ENCODE measurements at regions not wholly inside any gene's neighbourhood (a gene's known extent, or its start where the extent isn't known, plus 50 kb on each side); places are given as distances from the start of the nearest gene placed in this dataset.

DNA sequence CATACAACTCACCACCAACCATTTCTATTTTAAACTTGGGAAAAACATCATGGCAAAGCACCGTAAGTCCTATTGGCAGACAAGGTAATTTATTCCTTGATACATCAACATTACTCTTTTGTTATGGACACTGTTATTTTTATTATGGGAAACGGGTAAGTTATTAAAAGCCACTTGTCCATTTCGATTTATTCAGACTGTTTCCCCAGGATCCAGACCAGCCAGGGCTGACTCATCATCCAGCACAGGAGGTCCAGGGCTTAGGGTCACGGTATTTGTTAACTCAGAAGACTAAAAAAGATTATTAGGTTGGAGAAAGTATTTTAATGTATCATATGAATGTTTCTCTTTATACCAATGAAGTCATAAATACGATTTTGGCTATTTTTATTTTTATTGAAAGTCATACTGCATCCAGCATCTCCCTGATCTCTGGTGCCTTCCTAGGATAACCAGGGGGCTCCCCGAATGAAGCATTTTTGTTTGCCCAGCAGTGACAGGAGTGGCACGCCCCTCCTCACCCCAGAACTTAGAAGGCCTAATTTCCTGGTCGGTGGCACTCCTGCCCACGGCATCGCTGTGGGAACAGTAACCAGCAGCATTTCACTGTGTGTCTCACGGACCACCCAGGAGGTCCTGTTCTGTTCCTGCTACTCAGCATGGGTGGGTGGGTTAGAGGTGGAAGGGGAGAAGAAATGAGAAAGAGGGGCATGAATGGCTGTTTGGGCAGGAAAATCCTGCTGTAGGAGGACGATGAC, 446.1 kb downstream of the EIPR1 start:
- H3K4me3 ChIP-seq: no peak overlapping the region
- no peaks in the 10 kb centered on the region for H3K36me3 ChIP-seq
- TF ChIP-seq, protein P1, sequence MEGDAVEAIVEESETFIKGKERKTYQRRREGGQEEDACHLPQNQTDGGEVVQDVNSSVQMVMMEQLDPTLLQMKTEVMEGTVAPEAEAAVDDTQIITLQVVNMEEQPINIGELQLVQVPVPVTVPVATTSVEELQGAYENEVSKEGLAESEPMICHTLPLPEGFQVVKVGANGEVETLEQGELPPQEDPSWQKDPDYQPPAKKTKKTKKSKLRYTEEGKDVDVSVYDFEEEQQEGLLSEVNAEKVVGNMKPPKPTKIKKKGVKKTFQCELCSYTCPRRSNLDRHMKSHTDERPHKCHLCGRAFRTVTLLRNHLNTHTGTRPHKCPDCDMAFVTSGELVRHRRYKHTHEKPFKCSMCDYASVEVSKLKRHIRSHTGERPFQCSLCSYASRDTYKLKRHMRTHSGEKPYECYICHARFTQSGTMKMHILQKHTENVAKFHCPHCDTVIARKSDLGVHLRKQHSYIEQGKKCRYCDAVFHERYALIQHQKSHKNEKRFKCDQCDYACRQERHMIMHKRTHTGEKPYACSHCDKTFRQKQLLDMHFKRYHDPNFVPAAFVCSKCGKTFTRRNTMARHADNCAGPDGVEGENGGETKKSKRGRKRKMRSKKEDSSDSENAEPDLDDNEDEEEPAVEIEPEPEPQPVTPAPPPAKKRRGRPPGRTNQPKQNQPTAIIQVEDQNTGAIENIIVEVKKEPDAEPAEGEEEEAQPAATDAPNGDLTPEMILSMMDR (IDR thresholded peaks at IDR 0.05): no peak
- TF ChIP-seq EP300 (IDR thresholded peaks at IDR 0.05) (no peak), POLR2A (IDR thresholded peaks at IDR 0.05) (no peak)
- H3K9me3 ChIP-seq: no peaks in the 10 kb centered on the region
- H3K27ac ChIP-seq: no peak overlapping the region
- intact Hi-C loops (cut with DNase I): no loop called here
- no peak for DNase-seq
- no peaks in the 10 kb centered on the region for H3K4me1 ChIP-seq (ENCODE audit: insufficient read depth)
- WGBS, 3 donors: 75 to 80% (median 76%) methylated on average over 12 of the region's 12 CpGs
- no peaks in the 10 kb centered on the region for H3K27me3 ChIP-seq

DNA sequence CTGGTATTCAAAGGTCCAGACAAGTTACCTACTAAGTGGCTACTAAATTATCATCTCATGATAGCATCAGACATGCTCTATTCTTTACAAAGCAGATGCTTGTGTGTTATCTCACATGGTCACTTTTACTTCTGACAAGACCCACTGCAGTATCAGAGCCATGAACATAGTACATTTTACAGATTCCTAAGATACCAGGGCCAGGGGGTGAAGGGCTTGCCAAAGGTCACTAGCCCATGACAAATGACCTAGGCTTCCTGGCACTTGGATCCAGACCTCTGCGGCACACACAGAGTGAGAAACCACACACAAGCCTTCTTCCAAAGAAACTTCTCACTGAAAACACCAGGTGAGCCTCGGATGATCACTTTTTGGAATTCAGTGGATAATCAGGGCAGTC, 446.8 kb downstream of the EIPR1 start:
- no peaks in the 10 kb centered on the region for H3K36me3 ChIP-seq
- no peak overlapping the region for H3K4me3 ChIP-seq
- no peaks in the 10 kb centered on the region for H3K4me1 ChIP-seq (ENCODE audit: insufficient read depth)
- WGBS, 3 donors: 37 to 61% (median 51%) methylated on average over 2 of the region's 2 CpGs
- TF ChIP-seq POLR2A (IDR thresholded peaks at IDR 0.05) (no peak), EP300 (IDR thresholded peaks at IDR 0.05) (no peak)
- TF ChIP-seq, protein P1 (IDR thresholded peaks at IDR 0.05): no peak
- DNase-seq: no peak
- no peak overlapping the region for H3K27ac ChIP-seq
- intact Hi-C loops (cut with DNase I): no loop called here
- no peaks in the 10 kb centered on the region for H3K27me3 ChIP-seq
- H3K9me3 ChIP-seq: no peaks in the 10 kb centered on the region

DNA sequence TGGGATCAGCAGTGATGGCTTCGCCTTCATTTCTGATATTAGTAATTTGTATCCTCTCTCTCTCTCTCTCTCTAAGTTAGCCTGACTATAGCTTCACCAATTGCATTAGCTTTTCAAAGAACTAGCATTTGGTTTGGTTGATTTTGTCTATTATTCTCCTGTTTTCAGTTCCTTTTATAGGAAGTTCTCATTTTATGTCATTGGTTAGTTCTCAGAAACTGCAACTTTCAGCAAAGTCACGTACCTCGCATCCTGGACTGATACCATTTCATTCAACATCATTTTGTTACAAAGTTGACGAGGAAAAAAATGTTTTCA, 450.8 kb downstream of the EIPR1 start:
- Histone ChIP-seq H3K36me3 (no peaks in the 10 kb centered on the region), H3K4me1 (ENCODE audit: insufficient read depth) (no peaks in the 10 kb centered on the region), H3K9me3 (no peaks in the 10 kb centered on the region), H3K27ac (no peak overlapping the region), H3K27me3 (no peaks in the 10 kb centered on the region), H3K4me3 (no peak overlapping the region)
- DNase-seq: no peak
- intact Hi-C loops (cut with DNase I): no loop called here
- TF ChIP-seq POLR2A (IDR thresholded peaks at IDR 0.05) (no peak), EP300 (IDR thresholded peaks at IDR 0.05) (no peak)
- WGBS, 3 donors: 65 to 92% (median 68%) methylated on average over 4 of the region's 4 CpGs

DNA sequence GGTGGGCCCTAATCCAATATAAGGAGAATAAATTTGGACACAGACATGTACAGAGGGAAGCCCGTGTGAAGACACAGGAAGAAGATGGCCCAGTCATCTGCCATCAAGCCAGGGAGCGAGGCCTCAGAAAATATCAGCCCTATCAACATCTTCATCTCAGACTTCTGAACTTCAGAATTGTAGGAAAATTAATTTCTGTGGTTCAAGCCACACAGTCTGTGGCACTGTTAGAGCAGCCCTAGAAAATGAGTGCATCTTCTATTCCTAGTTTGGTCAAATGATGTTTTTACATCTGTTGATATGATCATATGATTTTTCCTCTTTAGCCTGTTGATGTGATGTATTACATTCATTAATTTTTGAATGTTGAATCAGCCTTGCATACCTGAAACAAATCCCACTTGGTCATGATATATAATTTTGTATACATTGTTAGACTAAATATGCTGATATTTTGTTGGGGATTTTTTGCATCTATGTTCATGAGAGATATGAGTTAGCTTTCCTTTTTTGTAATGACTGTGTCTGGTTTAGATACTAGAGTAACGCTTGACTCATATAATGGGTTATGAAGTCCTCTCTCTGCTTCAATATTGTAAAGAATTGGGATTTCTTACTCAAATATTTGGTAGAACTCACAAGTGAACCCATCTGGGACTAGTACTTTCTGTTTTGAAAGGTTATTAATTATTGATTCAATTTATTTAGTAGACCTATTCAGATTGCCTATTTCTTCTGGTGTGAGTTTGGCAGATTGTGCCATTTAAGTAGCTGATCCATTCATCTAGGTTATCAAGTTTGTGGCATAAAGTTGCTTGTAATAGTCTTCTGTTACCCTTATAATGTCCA, 451.4 kb downstream of the EIPR1 start:
- DNase-seq: no peak
- no peaks in the 10 kb centered on the region for H3K4me1 ChIP-seq (ENCODE audit: insufficient read depth)
- H3K36me3 ChIP-seq: no peaks in the 10 kb centered on the region
- 82 to 83% (median 83%) methylated on average over 3 of the region's 3 CpGs for WGBS, 3 donors
- no peak overlapping the region for H3K4me3 ChIP-seq
- no peak overlapping the region for H3K27ac ChIP-seq
- H3K9me3 ChIP-seq: peaks cover 0 to 2% of the 10 kb centered on the region in 2 donors
- intact Hi-C loops (cut with DNase I): no loop called here
- no peaks in the 10 kb centered on the region for H3K27me3 ChIP-seq
- TF ChIP-seq EP300 (IDR thresholded peaks at IDR 0.05) (no peak), POLR2A (IDR thresholded peaks at IDR 0.05) (no peak)
- TF ChIP-seq, protein P1 (IDR thresholded peaks at IDR 0.05): no peak

DNA sequence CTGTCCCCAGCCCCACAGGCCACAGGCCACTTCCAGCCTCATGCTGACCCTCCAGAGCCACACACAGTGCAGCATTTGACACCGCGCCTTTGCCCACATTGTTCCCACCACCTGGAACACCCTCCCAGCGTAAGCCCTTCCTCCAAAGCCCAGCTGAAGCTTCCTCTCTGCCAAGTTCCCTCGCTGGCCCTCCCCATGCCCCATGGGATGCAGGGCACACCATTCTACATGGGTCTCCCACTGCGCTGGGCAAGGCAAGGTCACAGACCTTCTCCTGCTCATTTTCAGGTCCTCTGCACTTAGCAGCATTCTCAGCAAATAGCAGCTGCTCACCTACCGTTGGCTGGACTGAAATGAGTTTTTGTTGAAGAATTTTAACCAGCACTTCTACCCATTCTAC, 455.5 kb downstream of the EIPR1 start:
- TF ChIP-seq EP300 (IDR thresholded peaks at IDR 0.05) (no peak), POLR2A (IDR thresholded peaks at IDR 0.05) (no peak)
- TF ChIP-seq, protein P1 (IDR thresholded peaks at IDR 0.05): no peak
- H3K9me3 ChIP-seq: peaks cover 0 to 6% of the 10 kb centered on the region in 2 donors
- no peak for DNase-seq
- no peak overlapping the region for H3K27ac ChIP-seq
- no peaks in the 10 kb centered on the region for H3K36me3 ChIP-seq
- WGBS, 3 donors: 77 to 86% (median 86%) methylated on average over 6 of the region's 6 CpGs
- H3K4me1 ChIP-seq (ENCODE audit: insufficient read depth): no peaks in the 10 kb centered on the region
- intact Hi-C loops (cut with DNase I): no loop called here
- H3K4me3 ChIP-seq: no peak overlapping the region
- no peaks in the 10 kb centered on the region for H3K27me3 ChIP-seq
